SK-MEL-5 (cell line): ENCODE measurements at regions not wholly inside any gene's neighbourhood (a gene's known extent, or its start where the extent isn't known, plus 50 kb on each side); places are given as distances from the start of the nearest gene placed in this dataset.

ENCODE experiments used
- DNase-seq: peaks from one replicate; pipeline ENCODE4 v3.0.0-alpha.2; 2016; ENCODE audit warnings: low read depth, low spot score
- in situ Hi-C: cut with HindIII; loops from 2 replicates; pipeline ENCODE4 v1.10.0; 2016; ENCODE audit warnings: low sequenced_read_pairs, high pct_unique_total_duplicates, low pct_unique_long_range_greater_than_20kb

DNA sequence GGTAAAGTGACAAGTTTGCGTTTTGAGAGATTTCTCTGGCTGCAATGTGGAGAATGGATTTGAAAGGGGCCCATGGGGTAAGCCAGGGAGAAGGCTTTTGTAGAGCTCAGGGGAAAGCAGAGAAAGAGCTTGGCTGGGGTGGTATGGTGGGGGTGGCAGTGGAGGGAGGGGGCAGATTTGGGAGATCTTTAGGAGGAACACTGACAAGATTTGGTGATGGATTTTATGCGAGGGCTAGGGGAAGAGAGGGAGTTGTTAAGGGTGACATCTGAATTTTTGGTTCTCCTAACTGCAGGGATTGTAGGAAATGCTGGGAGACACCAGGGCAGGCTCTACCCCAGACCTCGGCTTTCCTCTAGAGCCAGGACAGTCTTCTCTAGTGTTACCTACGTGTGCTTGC is 108.7 kb upstream of the ZNF678 start:
- in situ Hi-C loops, result no loop called here
- no peak for DNase-seq

DNA sequence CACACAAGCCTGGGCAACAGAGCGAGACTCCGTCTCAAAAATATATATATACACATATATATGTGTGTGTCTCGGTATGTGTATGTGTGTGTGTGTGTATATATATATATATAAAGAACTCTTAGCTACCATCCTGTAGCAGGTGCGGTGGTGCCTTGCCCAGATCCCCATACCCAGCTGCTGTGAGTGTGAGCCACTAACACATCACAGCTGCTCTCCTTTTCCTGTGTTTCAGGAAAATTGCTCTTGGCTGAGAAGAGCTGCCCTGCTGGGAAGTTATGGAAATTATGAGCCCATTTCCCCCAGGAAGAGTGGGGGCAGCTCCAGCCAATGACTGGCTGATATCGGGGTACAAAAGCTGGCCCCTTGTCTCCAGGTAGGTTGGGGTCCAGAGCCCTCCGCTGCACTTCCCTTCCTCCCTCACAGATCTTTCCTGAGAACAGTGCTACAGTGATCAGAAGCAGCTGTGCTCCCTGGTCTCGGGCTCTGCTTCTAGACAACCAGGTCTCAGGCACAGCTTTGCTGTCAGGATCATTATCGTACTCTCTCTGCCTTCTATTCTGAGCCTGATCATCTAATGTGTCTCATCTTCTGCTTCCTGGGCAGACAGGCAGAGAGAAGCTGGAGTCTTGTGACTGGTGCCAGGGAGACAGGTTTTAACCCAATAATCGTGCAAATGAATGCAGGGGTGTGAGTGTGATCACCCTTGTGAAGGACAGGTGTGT is 109.6 kb upstream of the ZNF678 start:
- in situ Hi-C loops, result no loop called here
- DNase-seq, result no peak

DNA sequence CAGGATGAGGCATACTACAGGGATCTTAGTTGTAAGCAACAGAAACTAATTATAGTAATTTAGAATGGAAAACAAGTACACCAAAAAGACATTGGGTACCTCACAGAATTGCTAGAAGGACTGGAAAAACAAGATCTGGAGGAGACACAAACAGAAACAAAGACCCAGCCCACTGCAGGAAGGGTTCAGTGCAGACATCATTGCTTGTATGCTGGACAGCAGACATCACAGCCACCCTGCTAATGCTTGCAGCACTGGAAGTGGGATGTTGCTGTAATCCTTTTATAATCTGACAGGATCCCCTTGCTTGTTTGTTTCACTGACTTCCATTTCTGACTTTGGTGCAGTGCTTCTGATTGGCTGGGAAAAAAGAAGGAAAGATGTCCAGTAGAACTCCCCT is 111.4 kb upstream of the ZNF678 start:
- in situ Hi-C loops, result no loop called here
- DNase-seq, result no peak

DNA sequence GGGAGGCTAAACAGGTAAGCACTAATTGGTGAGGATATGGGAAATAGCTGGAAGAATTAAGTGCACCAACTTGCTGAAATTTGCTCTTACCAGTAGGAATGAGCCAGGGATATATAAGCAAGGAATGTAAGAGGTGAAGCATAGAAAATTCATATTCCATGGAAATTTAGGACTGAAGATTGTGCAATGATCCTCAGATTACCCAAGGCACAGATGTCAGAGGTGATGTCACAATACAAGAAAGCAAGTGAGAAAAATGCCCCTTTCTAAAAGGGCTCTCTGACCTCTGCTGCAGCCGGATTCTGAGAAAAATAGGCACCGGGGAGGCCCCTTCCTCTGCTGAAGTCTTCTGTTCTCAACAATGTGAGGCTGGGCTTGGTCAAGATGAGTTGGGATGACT is 112.3 kb upstream of the ZNF678 start:
- in situ Hi-C loops, result no loop called here

DNA sequence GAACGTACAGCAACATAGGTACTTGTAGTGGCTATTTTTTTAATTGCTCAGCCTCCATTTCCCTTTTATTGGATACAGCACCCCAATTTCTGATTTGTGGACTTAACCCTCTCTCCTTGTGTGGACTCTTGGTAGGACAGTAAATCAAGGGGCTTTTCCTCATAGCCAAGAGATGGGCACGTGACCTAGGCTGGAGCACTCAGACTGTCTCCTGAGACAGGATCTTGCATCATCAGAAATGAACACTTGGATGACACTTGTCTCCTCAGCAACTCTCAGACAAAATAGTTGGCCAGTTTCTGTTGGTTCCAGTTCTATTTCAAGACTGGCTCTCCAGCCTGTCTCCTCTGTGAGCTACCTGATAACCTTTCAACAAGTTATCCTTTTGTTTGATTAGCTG is 112.9 kb upstream of the ZNF678 start:
- in situ Hi-C loops, result no loop called here
- DNase-seq, result no peak

More for the DNA sequence above, 112.3 kb upstream of the ZNF678 start:
- no peak for DNase-seq

DNA sequence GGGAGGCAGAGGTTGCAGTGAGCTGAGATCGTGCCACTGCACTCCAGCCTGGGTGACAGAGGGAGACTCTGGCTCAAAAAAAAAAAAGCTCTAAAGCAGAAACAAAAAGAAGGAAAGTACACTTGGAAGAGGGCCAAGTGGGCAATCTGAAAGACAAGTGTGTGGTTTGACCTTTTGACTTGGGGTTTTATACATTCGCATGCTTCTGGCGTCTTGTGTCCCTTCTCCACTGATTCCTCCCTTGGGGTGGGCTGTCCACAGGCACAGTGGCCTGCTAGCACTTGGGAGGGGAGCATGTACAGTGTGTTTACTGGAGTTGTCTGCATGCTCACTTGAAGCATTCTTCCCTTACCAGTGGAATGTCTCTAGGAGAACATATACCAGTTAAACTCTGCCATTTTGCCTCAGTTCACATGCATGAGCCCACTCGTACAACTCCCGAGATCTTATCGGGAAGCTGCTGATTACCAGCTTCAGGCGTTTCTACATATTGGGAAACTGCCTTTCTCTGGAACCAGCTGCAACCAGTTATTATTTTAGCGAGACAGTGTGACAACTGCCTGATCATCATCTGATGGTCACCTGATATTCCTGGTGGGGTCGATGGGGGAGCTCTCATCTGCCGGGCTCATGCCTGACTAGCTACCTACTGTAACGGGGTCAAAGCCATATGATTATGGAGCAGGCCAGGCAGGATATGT is 113.5 kb upstream of the ZNF678 start:
- in situ Hi-C loops, result no loop called here
- no peak for DNase-seq

DNA sequence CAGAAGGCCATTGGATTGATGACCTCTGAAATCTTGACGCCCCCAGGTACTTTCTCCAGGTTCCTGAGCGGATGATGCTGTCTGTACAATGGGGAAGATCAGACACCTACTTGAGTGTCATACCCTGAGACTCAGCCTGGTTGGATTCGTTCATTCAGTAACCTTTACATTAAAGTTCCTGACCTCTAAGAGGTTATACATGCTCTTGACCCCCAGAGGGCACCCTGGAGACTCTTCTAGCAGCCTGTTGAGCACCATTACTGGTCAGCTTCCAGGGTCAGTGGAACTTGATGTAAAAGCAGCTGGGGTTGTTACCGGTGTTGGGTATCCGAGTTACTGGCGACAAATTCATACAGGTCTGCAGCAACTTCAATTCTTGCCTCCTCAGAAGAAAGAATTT is 114.3 kb upstream of the ZNF678 start:
- peak; percentile 60 for DNase-seq
- in situ Hi-C loops, result no loop called here

DNA sequence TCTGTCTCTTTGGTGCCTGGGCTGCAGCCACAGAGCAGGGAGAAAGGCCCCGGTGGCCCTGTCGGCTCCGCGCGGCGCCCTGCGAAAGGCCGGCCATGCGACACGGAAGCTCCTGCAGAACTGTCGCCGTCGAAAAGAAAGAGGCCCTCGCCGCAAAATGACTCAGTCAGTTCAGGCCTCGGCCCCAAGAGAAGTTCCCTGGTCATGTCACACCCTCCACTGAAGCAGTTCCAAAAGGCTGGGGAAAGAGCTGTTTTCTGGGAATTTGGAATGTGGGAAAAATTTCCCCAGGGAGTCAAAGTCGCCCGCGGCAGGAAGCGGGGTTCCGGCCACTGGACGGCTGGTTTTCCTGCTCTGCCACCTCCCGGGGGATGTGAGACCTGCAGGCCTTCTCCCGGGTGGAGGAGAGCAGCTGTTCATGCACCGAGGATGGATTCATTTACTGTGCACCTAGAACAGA is 115.8 kb upstream of the ZNF678 start:
- in situ Hi-C loops, result no loop called here

DNA sequence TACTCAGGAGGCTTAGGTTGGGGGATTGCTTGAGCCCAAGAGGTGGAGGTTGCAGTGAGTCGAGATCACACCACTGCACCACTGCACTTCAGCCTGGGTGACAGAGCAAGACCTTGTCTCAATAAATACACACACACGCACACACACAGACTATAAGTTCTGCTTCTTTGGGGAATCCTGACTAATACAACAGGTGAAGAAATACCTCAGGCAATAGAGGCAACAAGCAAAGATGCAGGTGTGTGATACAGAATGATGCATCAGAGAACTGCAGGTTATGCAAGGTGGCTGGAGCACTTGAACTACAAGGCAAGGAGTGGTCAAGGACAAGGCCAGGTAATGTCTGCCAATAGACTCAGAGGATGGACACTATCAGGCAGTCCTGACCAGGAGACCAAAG is 117.6 kb upstream of the ZNF678 start:
- DNase-seq, result no peak
- in situ Hi-C loops, result no loop called here

More for the DNA sequence above, 115.8 kb upstream of the ZNF678 start:
- no peak for DNase-seq

DNA sequence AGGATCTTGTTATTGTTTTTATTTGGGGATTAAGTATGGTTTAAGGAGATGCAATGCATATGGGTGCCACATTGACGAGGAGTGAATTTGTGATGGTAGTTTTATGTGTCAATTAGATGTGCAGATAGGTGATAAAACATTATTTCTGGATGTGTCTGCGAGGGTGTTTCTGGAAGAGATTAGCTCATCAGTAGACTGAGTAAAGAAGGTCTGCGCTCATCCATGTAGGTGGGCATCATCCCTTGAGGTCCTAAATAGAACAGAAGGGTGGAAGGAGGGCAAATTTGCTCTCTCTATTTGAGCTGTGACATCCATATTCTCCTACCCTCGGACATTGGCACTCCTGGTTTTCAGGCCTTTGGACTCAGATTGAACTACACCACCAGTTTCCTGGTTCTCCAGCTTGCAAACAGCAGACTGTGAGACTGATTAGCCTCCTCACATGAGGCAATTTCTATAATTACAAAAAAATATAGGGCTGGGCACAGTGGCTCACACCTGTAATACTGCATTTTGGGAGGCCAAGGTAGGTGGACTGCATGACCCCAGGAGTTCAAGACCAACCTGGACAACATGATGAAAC is 118.2 kb upstream of the ZNF678 start:
- DNase-seq, result no peak
- in situ Hi-C loops, result no loop called here

DNA sequence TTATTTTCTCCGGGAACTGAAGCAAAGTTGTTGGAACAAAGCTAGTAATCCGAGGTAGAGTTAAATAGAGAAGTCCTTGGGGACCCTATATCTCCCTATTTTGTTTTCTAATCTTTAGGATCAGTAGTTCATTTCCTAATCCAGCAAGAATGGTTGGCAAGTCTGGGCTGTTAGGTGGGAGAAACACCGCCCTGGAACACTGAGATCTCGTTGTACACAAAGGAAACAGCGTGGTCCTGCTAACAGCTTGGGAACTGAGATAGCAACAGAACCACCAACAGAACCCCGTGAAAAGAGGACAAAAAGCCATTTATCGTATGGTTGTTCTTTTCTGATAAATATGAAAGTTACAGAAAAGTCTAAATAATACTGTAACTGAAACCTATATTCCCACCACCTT is 121.9 kb upstream of the CDC42BPA start:
- in situ Hi-C loops, result no loop called here
- DNase-seq, result no peak

DNA sequence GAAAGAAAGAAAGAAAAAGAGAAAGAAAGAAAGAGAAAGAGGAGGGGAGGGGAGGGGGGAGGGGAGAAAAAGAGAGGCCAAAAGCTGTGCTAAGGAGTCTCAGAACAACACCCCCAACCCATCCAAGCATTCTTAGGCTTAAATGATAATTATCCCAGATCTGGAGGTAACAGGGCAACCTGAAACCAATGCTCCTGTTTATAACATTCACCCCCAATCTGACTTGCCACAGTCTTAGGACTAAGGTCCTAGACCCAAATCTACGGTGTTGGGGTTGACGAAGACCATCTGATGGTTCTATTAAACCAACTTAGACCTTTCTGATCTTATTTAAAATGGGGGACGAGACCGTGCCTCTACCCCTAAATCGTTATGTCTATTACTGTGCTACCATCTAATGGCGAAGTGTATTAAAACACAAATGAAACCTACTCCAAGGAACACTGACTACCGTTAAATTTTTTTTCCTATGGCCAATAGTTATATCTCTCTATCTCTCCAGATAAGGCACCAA is 119.3 kb upstream of the CDC42BPA start:
- peak; percentile 79 for DNase-seq
- in situ Hi-C loops, result no loop called here

DNA sequence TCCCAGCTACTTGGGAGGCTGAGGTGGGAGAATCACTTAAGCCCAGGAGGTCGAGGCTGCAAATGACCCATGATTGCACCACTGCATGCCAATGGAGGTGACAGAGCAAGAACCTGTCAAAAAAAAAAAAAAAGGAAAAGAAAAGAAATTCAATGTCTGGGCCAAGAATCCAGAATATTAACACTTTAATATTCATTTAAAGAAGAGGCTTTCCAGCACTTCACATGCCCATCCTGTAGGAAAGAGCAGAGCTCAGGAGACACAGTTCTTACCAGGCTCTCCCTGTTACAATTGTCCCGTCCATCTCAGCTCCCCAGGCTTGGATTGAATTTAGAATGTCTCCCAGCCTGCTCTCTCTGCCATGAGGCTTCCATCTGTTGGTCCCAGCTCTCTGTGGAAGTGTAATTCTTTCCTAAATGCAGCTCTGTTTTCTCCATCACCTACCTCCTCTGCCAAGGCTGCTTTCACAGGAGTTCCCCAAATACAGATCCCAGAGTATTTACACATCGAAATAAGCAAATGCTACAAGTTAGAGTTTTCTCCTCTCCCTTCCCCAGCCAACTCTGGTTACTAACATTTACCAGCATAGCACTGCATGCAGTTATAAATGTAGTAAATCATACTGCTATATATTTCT is 116.6 kb upstream of the CDC42BPA start:
- DNase-seq, result no peak
- in situ Hi-C loops, result no loop called here

DNA sequence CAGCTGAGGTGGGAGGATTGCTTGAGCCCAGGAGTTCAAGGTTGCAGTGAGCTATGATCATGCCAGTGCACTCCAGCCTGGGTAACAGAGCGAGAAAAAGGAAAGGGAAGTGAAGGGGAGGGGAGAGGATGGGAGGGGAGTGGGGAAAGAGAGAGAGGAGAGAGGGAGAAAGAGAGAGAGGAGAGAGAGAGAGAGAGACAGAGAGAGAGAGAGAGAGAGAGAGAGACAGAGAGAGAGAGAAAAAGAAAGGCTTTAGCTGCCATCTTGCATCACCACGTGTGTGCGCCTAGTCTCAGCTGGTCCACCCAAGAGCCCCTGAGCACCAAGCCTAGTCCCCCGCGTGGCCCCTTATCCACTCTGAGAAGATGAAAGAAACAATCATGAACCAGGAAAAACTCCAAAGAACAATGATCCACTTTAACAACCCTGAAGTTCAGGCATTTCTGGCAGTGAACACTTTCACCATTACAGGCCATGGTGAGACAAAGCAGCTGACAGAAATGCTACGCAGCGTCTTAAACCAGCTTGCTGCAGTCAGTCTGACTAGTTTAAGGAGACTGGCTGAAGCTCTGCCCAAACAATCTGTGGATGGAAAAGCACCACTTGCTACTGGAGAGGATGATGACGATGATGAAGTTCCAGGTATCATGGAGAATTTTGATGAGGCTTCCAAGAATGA is 115.5 kb upstream of the CDC42BPA start:
- in situ Hi-C loops, result no loop called here
- no peak for DNase-seq

DNA sequence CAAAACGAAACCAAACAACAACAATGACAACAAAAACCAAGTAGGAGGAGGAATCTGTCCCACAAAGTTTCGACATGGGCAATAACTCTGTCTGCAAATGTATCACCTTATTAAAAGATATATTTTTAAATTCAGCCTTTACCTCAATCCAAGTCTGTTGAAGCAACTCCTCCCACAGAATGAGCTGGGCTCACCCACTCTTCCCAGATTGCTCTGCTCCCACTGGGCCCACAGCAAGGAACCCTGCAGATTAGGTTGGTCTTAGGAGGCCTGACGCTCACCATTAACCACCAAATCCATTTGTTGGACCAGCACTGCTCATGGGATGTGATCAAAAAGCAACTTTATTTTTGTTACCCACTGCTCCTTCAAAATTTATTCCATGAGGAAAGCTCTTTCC is 114.7 kb upstream of the CDC42BPA start:
- no peak for DNase-seq
- in situ Hi-C loops, result no loop called here

DNA sequence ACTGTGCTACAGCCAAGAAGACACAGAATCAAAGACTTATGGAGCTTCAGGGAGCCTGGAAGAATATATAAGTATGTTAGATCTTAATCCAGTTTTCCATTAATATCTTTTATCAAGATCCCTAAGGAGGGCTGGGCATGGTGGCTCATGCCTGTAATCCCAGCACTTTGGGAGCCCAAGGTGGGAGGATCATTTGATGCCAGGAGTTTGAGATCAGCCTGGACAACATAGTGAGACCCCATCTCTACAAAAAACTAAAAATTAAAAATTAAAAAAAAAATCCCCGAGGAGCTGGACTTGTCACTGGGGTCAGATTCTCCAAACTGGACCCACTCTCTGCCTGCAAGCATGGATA is 113.9 kb upstream of the CDC42BPA start:
- DNase-seq, result no peak
- in situ Hi-C loops, result no loop called here

DNA sequence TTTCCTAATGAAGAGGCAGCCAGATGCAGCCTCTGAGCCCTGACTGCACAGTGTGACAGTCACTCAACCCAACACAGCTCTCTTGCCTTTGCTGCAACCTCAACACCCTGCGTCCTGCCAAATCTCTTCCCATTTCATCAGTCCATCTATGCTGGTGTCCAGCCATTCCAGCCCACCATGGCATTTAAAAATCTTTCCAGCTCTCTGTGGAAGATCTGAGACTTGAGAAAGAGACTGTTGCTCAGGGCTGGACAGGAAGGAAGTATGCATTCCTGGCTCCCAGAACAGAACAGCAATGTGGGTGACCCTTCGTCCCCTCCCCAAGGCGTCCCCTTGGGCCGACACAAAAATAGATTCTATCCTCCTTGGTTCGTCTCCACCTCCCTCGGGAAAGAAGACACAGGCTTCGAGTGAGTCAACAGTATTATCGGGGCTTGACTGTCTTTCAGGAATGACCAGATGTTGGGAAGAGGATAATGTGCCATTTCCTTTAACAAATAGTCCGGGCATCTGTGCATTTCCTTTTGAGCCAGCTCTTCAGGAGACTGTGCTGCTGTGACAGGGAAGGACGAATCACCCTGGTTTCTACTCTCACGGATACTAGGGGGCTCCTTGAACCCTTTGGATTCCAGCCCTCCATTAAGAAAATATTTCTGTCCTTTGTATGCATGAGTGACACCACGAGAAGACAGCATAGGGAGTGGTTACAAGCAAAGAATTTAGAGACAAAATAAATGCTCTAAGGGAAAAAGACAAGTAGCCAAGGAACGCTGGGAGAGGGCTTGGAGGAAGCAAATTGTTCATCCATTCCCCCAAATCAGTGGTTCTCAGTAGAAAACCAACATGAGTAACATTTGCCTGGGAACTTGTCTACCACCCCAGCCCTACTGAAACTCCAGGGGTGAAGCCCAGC is 111.4 kb upstream of the CDC42BPA start:
- in situ Hi-C loops, result no loop called here
- DNase-seq, result no peak
